Esophagus (tissue), 2 donors: ENCODE measurements at regions not wholly inside any gene's neighbourhood (a gene's known extent, or its start where the extent isn't known, plus 50 kb on each side); places are given as distances from the start of the nearest gene placed in this dataset.

Experiments
- H3K27ac ChIP-seq, 2 donors: one replicate each; pipeline ENCODE4 v1.5.1; 2013; ENCODE audit warnings: low read depth in 2 of 2, mild to moderate bottlenecking in 2 of 2, inconsistent platforms in 1 of 2, low read length in 1 of 2, moderate library complexity in 1 of 2
- H3K27me3 ChIP-seq, 2 donors: one replicate each; pipeline ENCODE4 v1.6.1; 2013; ENCODE audit warnings: low read length in 2 of 2, control low read depth in 1 of 2, mild to moderate bottlenecking in 1 of 2; ENCODE audit not compliant: insufficient read depth in 2 of 2, control insufficient read depth in 1 of 2
- H3K36me3 ChIP-seq, 2 donors: one replicate each; pipeline ENCODE4 v1.6.1; 2013; ENCODE audit warnings: low read length in 1 of 2; ENCODE audit not compliant: control insufficient read depth in 2 of 2, insufficient read depth in 2 of 2
- H3K4me1 ChIP-seq, 2 donors: one replicate each; pipeline ENCODE4 v1.6.1; 2013; ENCODE audit warnings: low read length in 1 of 2; ENCODE audit not compliant: control insufficient read depth in 2 of 2, insufficient read depth in 2 of 2
- H3K4me3 ChIP-seq, 2 donors: one replicate each; pipeline ENCODE4 v1.5.1; 2013; ENCODE audit warnings: low read length in 2 of 2, mild to moderate bottlenecking in 2 of 2, low read depth in 1 of 2, moderate library complexity in 1 of 2
- H3K9me3 ChIP-seq, 2 donors: one replicate each; pipeline ENCODE4 v1.6.1; 2013; ENCODE audit warnings: mild to moderate bottlenecking in 2 of 2, low read depth in 1 of 2, low read length in 1 of 2, moderate library complexity in 1 of 2; ENCODE audit not compliant: control insufficient read depth in 2 of 2, insufficient read depth in 1 of 2
- WGBS, 2 donors: extraction: QIAGEN DNeasy Blood & Tissue Kit; methylation state at CpG; one replicate each; pipeline ENCODE4 v1.1.7; 2013; 5-methylcytosine and 5-hydroxymethylcytosine counted together
- donor health status: healthy with polysubstance abuse.
- donor health status: Bipolar disorder and iron deficiency.

GRCh38 chr22:27130906-27131305, 473.5 kb downstream of the MIAT start:
- H3K4me3 ChIP-seq: no peak overlapping the region
- H3K27me3 ChIP-seq: no peaks in the 10 kb centered on the region
- 73 to 86% methylated on average over 4 of the region's 4 CpGs for WGBS, 2 donors
- H3K4me1 ChIP-seq: no peaks in the 10 kb centered on the region
- no peak overlapping the region for H3K27ac ChIP-seq
- H3K36me3 ChIP-seq: no peaks in the 10 kb centered on the region
- H3K9me3 ChIP-seq: no peaks in the 10 kb centered on the region

GRCh38 chr22:27131346-27131745, 474.0 kb downstream of the MIAT start:
- WGBS, 2 donors: 63 to 66% methylated on average over 4 of the region's 4 CpGs
- no peaks in the 10 kb centered on the region for H3K4me1 ChIP-seq

GRCh38 chr22:27132400-27132799, 475.0 kb downstream of the MIAT start:
- Histone ChIP-seq H3K4me1 (no peaks in the 10 kb centered on the region), H3K36me3 (no peaks in the 10 kb centered on the region), H3K27me3 (no peaks in the 10 kb centered on the region), H3K4me3 (no peak overlapping the region), H3K9me3 (peaks cover 0 to 5% of the 10 kb centered on the region in 2 donors), H3K27ac (no peak overlapping the region)
- 89 to 93% methylated on average over 3 of the region's 3 CpGs for WGBS, 2 donors

More at GRCh38 chr22:27131346-27131745, 474.0 kb downstream of the MIAT start:
- Histone ChIP-seq H3K4me3 (no peak overlapping the region), H3K36me3 (no peaks in the 10 kb centered on the region), H3K9me3 (no peaks in the 10 kb centered on the region), H3K27ac (no peak overlapping the region), H3K27me3 (no peaks in the 10 kb centered on the region)

- Histone ChIP-seq H3K27me3 (no peaks in the 10 kb centered on the region), H3K9me3 (peaks cover 0 to 5% of the 10 kb centered on the region in 2 donors), H3K27ac (no peak overlapping the region), H3K36me3 (no peaks in the 10 kb centered on the region), H3K4me3 (no peak overlapping the region), H3K4me1 (no peaks in the 10 kb centered on the region)
- 63 to 66% methylated on average over 10 of the region's 10 CpGs for WGBS, 2 donors
Observed at GRCh38 chr22:27133019-27133431, 475.6 kb downstream of the MIAT start.

- H3K27ac ChIP-seq: peak overlapping the region in 1 of 2 donors; percentile 18
- no peak overlapping the region for H3K4me3 ChIP-seq
- peaks cover 0 to 5% of the 10 kb centered on the region in 2 donors for H3K9me3 ChIP-seq
- H3K36me3 ChIP-seq: no peaks in the 10 kb centered on the region
- 53 to 64% methylated on average over 11 of the region's 11 CpGs for WGBS, 2 donors
- H3K4me1 ChIP-seq: no peaks in the 10 kb centered on the region
- H3K27me3 ChIP-seq: no peaks in the 10 kb centered on the region
Observed at GRCh38 chr22:27133681-27134314, 476.4 kb downstream of the MIAT start.

GRCh38 chr22:27134315-27134701, 476.9 kb downstream of the MIAT start:
- peak overlapping the region in 1 of 2 donors; percentile 18 for H3K27ac ChIP-seq
- WGBS, 2 donors: 35 to 41% methylated on average over 4 of the region's 4 CpGs

GRCh38 chr22:27135031-27135981, 477.9 kb downstream of the MIAT start:
- no peaks in the 10 kb centered on the region for H3K36me3 ChIP-seq
- 68 to 74% methylated on average over 7 of the region's 7 CpGs for WGBS, 2 donors
- H3K27ac ChIP-seq: no peak overlapping the region

More at GRCh38 chr22:27134315-27134701, 476.9 kb downstream of the MIAT start:
- no peaks in the 10 kb centered on the region for H3K36me3 ChIP-seq
- peaks cover 0 to 5% of the 10 kb centered on the region in 2 donors for H3K9me3 ChIP-seq
- H3K4me1 ChIP-seq: no peaks in the 10 kb centered on the region
- no peak overlapping the region for H3K4me3 ChIP-seq
- no peaks in the 10 kb centered on the region for H3K27me3 ChIP-seq

GRCh38 chr22:27136596-27136995, 479.2 kb downstream of the MIAT start:
- WGBS, 2 donors: 92 to 95% methylated on average over 2 of the region's 2 CpGs
- H3K4me1 ChIP-seq: no peaks in the 10 kb centered on the region

More at GRCh38 chr22:27135031-27135981, 477.9 kb downstream of the MIAT start:
- no peaks in the 10 kb centered on the region for H3K27me3 ChIP-seq
- H3K4me1 ChIP-seq: no peaks in the 10 kb centered on the region
- peaks cover 0 to 5% of the 10 kb centered on the region in 2 donors for H3K9me3 ChIP-seq
- no peak overlapping the region for H3K4me3 ChIP-seq

GRCh38 chr22:27137871-27138337, 480.5 kb downstream of the MIAT start:
- WGBS, 2 donors: 61 to 66% methylated on average over 13 of the region's 13 CpGs

More at GRCh38 chr22:27136596-27136995, 479.2 kb downstream of the MIAT start:
- Histone ChIP-seq H3K9me3 (peaks cover 0 to 5% of the 10 kb centered on the region in 2 donors), H3K36me3 (no peaks in the 10 kb centered on the region), H3K4me3 (no peak overlapping the region), H3K27ac (no peak overlapping the region), H3K27me3 (no peaks in the 10 kb centered on the region)

More at GRCh38 chr22:27137871-27138337, 480.5 kb downstream of the MIAT start:
- H3K9me3 ChIP-seq: peaks cover 0 to 5% of the 10 kb centered on the region in 2 donors
- H3K27me3 ChIP-seq: no peaks in the 10 kb centered on the region
- no peaks in the 10 kb centered on the region for H3K36me3 ChIP-seq
- no peaks in the 10 kb centered on the region for H3K4me1 ChIP-seq
- H3K27ac ChIP-seq: no peak overlapping the region
- no peak overlapping the region for H3K4me3 ChIP-seq
